B cell (primary cell): ENCODE measurements at regions not wholly inside any gene's neighbourhood (a gene's known extent, or its start where the extent isn't known, plus 50 kb on each side); places are given as distances from the start of the nearest gene placed in this dataset.

Experiments
- ATAC-seq: fragments of 200-7000 bp; cut with Tn5 transposase; one replicate; pipeline ENCODE4 v1.10.0; 2021; ENCODE audit warnings: low read depth, mild to moderate bottlenecking, moderate number of reproducible peaks, moderate library complexity
- CTCF ChIA-PET: fragments of 350-600 bp; sonication (Branson Sonifier 250); formaldehyde crosslinking; loops from one replicate; lab custom pipeline; 2021; ENCODE audit warnings: antibody characterized with exemption, inconsistent platforms; lab: Charles Lee
- POLR2A ChIA-PET: fragments of 350-600 bp; sonication (Branson Sonifier 250); formaldehyde crosslinking; loops from one replicate; lab custom pipeline; 2021; ENCODE audit warnings: antibody characterized with exemption; lab: Charles Lee
- DNase-seq: peaks from one replicate; pipeline ENCODE4 v3.0.0; 2013
- H2AFZ ChIP-seq: 2 replicates; pipeline ENCODE4 v1.6.1; 2012; ENCODE audit warnings: mild to moderate bottlenecking, low read depth, low read length; ENCODE audit not compliant: insufficient read depth, poor library complexity, severe bottlenecking
- H3K27ac ChIP-seq, 2 donors: 1 replicate in 1 of 2; 2 replicates in 1 of 2; pipeline ENCODE4 v1.5.1; 2012 to 2013; ENCODE audit warnings: low read length in 2 of 2, mild to moderate bottlenecking in 2 of 2, moderate library complexity in 1 of 2
- H3K27me3 ChIP-seq, 4 experiments: fragments of 200-600 bp in 1 of 4; sonication (generic) in 1 of 4; replicated peaks in 1 of 4; 1 replicate in 2 of 4; 2 replicates in 2 of 4; pipeline versions ENCODE4 v1.6.1 to v1.7.0; 2013 to 2016; ENCODE audit warnings: low read length in 3 of 4, mild to moderate bottlenecking in 2 of 4, mixed read lengths in 1 of 4, moderate library complexity in 1 of 4; ENCODE audit not compliant: insufficient read depth in 4 of 4, control insufficient read depth in 3 of 4; ENCODE audit errors: control extremely low read depth in 1 of 4
- H3K36me3 ChIP-seq, 2 experiments: replicated peaks in 1 of 2; 1 replicate in 1 of 2; 2 replicates in 1 of 2; pipeline versions ENCODE4 v1.6.1 to v1.7.1; 2013; ENCODE audit warnings: low read length in 1 of 2; ENCODE audit not compliant: insufficient read depth in 2 of 2, control insufficient read depth in 1 of 2; ENCODE audit errors: control extremely low read depth in 1 of 2, extremely low read depth in 1 of 2
- H3K4me1 ChIP-seq, 2 donors: fragments of 200-600 bp in 1 of 2; sonication (generic) in 1 of 2; 1 replicate in 1 of 2; 2 replicates in 1 of 2; pipeline versions ENCODE4 v1.5.1 to v1.6.1; 2013 to 2017; ENCODE audit warnings: low read length in 2 of 2; ENCODE audit not compliant: control insufficient read depth in 2 of 2, insufficient read depth in 2 of 2
- H3K4me2 ChIP-seq: replicated peaks from 2 replicates; pipeline ENCODE3; 2012; ENCODE audit warnings: mild to moderate bottlenecking, low read depth, low read length; ENCODE audit not compliant: poor library complexity, severe bottlenecking
- H3K4me3 ChIP-seq, 5 experiments: fragments of 200-600 bp in 1 of 5; sonication (generic) in 1 of 5; 1 replicate in 3 of 5; 2 replicates in 2 of 5; pipeline versions ENCODE4 v1.5.1 to v1.7.0; 2011 to 2016; ENCODE audit warnings: low read length in 4 of 5, mild to moderate bottlenecking in 4 of 5, low read depth in 2 of 5, control low read depth in 1 of 5, moderate library complexity in 1 of 5; ENCODE audit not compliant: insufficient read depth in 1 of 5; ENCODE audit errors: control extremely low read depth in 1 of 5, extremely low read depth in 1 of 5
- H3K79me2 ChIP-seq: fragments of 200-600 bp; sonication (generic); one replicate; pipeline ENCODE4 v1.6.0; 2016; ENCODE audit warnings: low read length; ENCODE audit not compliant: control insufficient read depth, insufficient read depth
- H3K9ac ChIP-seq: fragments of 200-600 bp; sonication (generic); 2 replicates; pipeline ENCODE4 v1.6.1; 2017; ENCODE audit warnings: mild to moderate bottlenecking, low read length, moderate library complexity
- H3K9me3 ChIP-seq, 3 donors: one replicate each; pipeline versions ENCODE4 v1.6.1 to v1.7.1; 2013; ENCODE audit warnings: low read length in 2 of 3; ENCODE audit not compliant: control insufficient read depth in 2 of 3, insufficient read depth in 1 of 3; ENCODE audit errors: control extremely low read depth in 1 of 3
- H4K20me1 ChIP-seq: 2 replicates; pipeline ENCODE4 v1.6.0; 2012; ENCODE audit warnings: mild to moderate bottlenecking, low read length; ENCODE audit not compliant: insufficient read depth, control insufficient read depth, poor library complexity, severe bottlenecking
- H3K27ac Mint-ChIP-seq: one replicate; pipeline ENCODE4 v1.8.0; 2021; ENCODE audit warnings: mixed read lengths
- H3K27me3 Mint-ChIP-seq: one replicate; pipeline ENCODE4 v1.8.0; 2021; ENCODE audit warnings: mixed read lengths
- H3K4me1 Mint-ChIP-seq: one replicate; pipeline ENCODE4 v1.8.0; 2021; ENCODE audit warnings: mixed read lengths
- H3K4me3 Mint-ChIP-seq: one replicate; pipeline ENCODE4 v1.8.0; 2021; ENCODE audit warnings: mixed read lengths
- H3K9me3 Mint-ChIP-seq: one replicate; pipeline ENCODE4 v1.8.0; 2022; ENCODE audit warnings: mixed read lengths; ENCODE audit not compliant: insufficient read depth
- CTCF ChIP-seq: fragments of 200-600 bp; IDR thresholded peaks from one replicate; pipeline ENCODE4 v1.8.0; 2022; ENCODE audit warnings: antibody characterized with exemption, mild to moderate bottlenecking
- EZH2 ChIP-seq: IDR thresholded peaks from 2 replicates; pipeline ENCODE4 v1.6.1; 2012; ENCODE audit warnings: borderline replicate concordance, low read depth, mild to moderate bottlenecking, moderate library complexity, low read length; ENCODE audit not compliant: insufficient read depth, poor library complexity, severe bottlenecking
- WGBS: methylation state at CpG from one replicate; pipeline ENCODE4 v1.1.5; 2013; ENCODE audit warnings: missing lambda C conversion rate; ENCODE audit not compliant: insufficient coverage; 5-methylcytosine and 5-hydroxymethylcytosine counted together
- intact Hi-C: fragments of 100-400 bp; cut with micrococcal nuclease; formaldehyde crosslinking; loops from one replicate; pipeline ENCODE4 v1.10.0; 2022

GRCh38 chr4:56733352-56733751 lies 52.3 kb upstream of the HOPX start:
- Mint-ChIP-seq H3K27ac (no peak overlapping the region), H3K27me3 (peaks cover 6% of the 10 kb centered on the region), H3K9me3 (no peaks in the 10 kb centered on the region), H3K4me1 (peaks cover 15% of the 10 kb centered on the region), H3K4me3 (no peak overlapping the region)
- no peaks in the 10 kb centered on the region for H3K27me3 ChIP-seq
- H3K9ac ChIP-seq, result no peak overlapping the region
- intact Hi-C loops, result no loop called here
- no peaks in the 10 kb centered on the region for H3K9me3 ChIP-seq
- H3K27ac ChIP-seq, result no peak overlapping the region
- POLR2A ChIA-PET, result no interaction called here
- WGBS, result 100% methylated on average over 3 of the region's 5 CpGs
- no peak overlapping the region for H3K4me3 ChIP-seq
- no peak overlapping the region for H2AFZ ChIP-seq
- no peaks in the 10 kb centered on the region for H3K79me2 ChIP-seq
- H3K4me2 ChIP-seq, result no peak overlapping the region
- H3K36me3 ChIP-seq, result no peaks in the 10 kb centered on the region
- CTCF ChIA-PET, result no interaction called here
- no peaks in the 10 kb centered on the region for H4K20me1 ChIP-seq
- DNase-seq (no peak), ATAC-seq (no peak)
- peaks cover 5 to 7% of the 10 kb centered on the region in 2 donors for H3K4me1 ChIP-seq
- TF ChIP-seq CTCF, result no peak
- no peak for TF ChIP-seq EZH2

- Histone ChIP-seq H3K4me3 (no peak overlapping the region), H3K4me2 (no peak overlapping the region)
- POLR2A ChIA-PET, result no interaction called here
Observed at GRCh38 chr4:56732301-56732700, 51.2 kb upstream of the HOPX start.

More at GRCh38 chr4:56732301-56732700, 51.2 kb upstream of the HOPX start:
- Mint-ChIP-seq H3K27me3 (peaks cover 6% of the 10 kb centered on the region), H3K4me1 (peaks cover 11% of the 10 kb centered on the region), H3K4me3 (no peak overlapping the region), H3K9me3 (no peaks in the 10 kb centered on the region), H3K27ac (no peak overlapping the region)
- WGBS, result 72% methylated on average over 3 of the region's 3 CpGs
- Histone ChIP-seq H3K4me1 (peaks cover 5 to 7% of the 10 kb centered on the region in 2 donors), H3K27ac (no peak overlapping the region), H3K9ac (no peak overlapping the region), H3K79me2 (no peaks in the 10 kb centered on the region), H3K27me3 (no peaks in the 10 kb centered on the region), H3K9me3 (no peaks in the 10 kb centered on the region), H4K20me1 (no peaks in the 10 kb centered on the region), H3K36me3 (no peaks in the 10 kb centered on the region), H2AFZ (no peak overlapping the region)
- ATAC-seq (no peak), DNase-seq (no peak)
- intact Hi-C loops, result no loop called here
- TF ChIP-seq EZH2, result no peak
- no peak for TF ChIP-seq CTCF
- CTCF ChIA-PET, result interaction anchor here (1.2 kb wide), 1 partner anchor 67 kb away, joined by 3 read pairs; no protein-coding TSS in a partner anchor
